ENCODE measurements at regions not wholly inside any gene's neighbourhood (a gene's known extent, or its start where the extent isn't known, plus 50 kb on each side); places are given as distances from the start of the nearest gene placed in this dataset.

DNA sequence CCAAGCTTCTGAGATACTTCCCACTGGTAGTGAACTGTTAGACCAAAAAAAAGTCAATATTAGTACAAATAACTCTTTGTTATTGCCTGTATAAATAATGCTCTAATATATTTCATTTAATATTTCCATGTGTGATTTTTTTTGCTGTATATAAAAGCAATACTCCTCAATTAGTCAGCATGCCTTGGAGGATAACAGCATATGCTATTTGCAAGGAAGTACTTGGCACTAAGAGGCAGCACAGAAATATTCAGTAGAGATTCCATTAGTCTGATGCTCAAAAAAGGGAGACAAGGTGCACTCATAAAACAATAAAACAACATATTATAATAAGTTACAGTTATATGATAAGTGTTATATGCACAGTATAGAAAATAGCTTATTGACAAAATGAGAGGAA lies 296.6 kb upstream of the MPDZ start:
- no peak for DNase-seq (ENCODE audit: low read depth)
- no peak overlapping the region for H3K4me3 ChIP-seq (ENCODE audit: control insufficient read depth, low read depth, low read length)
- TF ChIP-seq, protein P1, sequence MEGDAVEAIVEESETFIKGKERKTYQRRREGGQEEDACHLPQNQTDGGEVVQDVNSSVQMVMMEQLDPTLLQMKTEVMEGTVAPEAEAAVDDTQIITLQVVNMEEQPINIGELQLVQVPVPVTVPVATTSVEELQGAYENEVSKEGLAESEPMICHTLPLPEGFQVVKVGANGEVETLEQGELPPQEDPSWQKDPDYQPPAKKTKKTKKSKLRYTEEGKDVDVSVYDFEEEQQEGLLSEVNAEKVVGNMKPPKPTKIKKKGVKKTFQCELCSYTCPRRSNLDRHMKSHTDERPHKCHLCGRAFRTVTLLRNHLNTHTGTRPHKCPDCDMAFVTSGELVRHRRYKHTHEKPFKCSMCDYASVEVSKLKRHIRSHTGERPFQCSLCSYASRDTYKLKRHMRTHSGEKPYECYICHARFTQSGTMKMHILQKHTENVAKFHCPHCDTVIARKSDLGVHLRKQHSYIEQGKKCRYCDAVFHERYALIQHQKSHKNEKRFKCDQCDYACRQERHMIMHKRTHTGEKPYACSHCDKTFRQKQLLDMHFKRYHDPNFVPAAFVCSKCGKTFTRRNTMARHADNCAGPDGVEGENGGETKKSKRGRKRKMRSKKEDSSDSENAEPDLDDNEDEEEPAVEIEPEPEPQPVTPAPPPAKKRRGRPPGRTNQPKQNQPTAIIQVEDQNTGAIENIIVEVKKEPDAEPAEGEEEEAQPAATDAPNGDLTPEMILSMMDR (IDR thresholded peaks at IDR 0.05; ENCODE audit: control insufficient read depth, insufficient read depth, low read depth, low read length, missing control alignments) = no peak

GRCh38 chr9:13575558-13575957 lies 296.1 kb upstream of the MPDZ start:
- TF ChIP-seq, protein P1 (IDR thresholded peaks at IDR 0.05; ENCODE audit: control insufficient read depth, insufficient read depth, low read depth, low read length, missing control alignments) = no peak
- DNase-seq (ENCODE audit: low read depth) = no peak
- H3K4me3 ChIP-seq (ENCODE audit: control insufficient read depth, low read depth, low read length) = no peak overlapping the region

- no peak overlapping the region for H3K4me3 ChIP-seq (ENCODE audit: control insufficient read depth, low read depth, low read length)
- no peak for DNase-seq (ENCODE audit: low read depth)
- TF ChIP-seq, protein P1 (IDR thresholded peaks at IDR 0.05; ENCODE audit: control insufficient read depth, insufficient read depth, low read depth, low read length, missing control alignments) = no peak
Measured at GRCh38 chr9:13570068-13570974, 290.8 kb upstream of the MPDZ start.

- no peak overlapping the region for H3K4me3 ChIP-seq (ENCODE audit: control insufficient read depth, low read depth, low read length)
- TF ChIP-seq, protein P1 (IDR thresholded peaks at IDR 0.05; ENCODE audit: control insufficient read depth, insufficient read depth, low read depth, low read length, missing control alignments) = no peak
- DNase-seq (ENCODE audit: low read depth) = no peak
Measured at GRCh38 chr9:13569602-13570067, 290.1 kb upstream of the MPDZ start.

- DNase-seq (ENCODE audit: low read depth) = no peak
- TF ChIP-seq, protein P1 (IDR thresholded peaks at IDR 0.05; ENCODE audit: control insufficient read depth, insufficient read depth, low read depth, low read length, missing control alignments) = no peak
- no peak overlapping the region for H3K4me3 ChIP-seq (ENCODE audit: control insufficient read depth, low read depth, low read length)
Measured at GRCh38 chr9:13568841-13569601, 289.5 kb upstream of the MPDZ start.

GRCh38 chr9:13568405-13568804 lies 288.9 kb upstream of the MPDZ start:
- DNase-seq (ENCODE audit: low read depth) = no peak
- H3K4me3 ChIP-seq (ENCODE audit: control insufficient read depth, low read depth, low read length) = no peak overlapping the region
- TF ChIP-seq, protein P1 (IDR thresholded peaks at IDR 0.05; ENCODE audit: control insufficient read depth, insufficient read depth, low read depth, low read length, missing control alignments) = no peak

Measured in AG09309 (cell line).